AG08396 (cell line): ENCODE measurements at regions not wholly inside any gene's neighbourhood (a gene's known extent, or its start where the extent isn't known, plus 50 kb on each side); places are given as distances from the start of the nearest gene placed in this dataset.

Experiments
- DNase-seq: peaks from one replicate; pipeline ENCODE4 v3.0.0; 2012; ENCODE audit warnings: low spot score, mixed read lengths

DNA sequence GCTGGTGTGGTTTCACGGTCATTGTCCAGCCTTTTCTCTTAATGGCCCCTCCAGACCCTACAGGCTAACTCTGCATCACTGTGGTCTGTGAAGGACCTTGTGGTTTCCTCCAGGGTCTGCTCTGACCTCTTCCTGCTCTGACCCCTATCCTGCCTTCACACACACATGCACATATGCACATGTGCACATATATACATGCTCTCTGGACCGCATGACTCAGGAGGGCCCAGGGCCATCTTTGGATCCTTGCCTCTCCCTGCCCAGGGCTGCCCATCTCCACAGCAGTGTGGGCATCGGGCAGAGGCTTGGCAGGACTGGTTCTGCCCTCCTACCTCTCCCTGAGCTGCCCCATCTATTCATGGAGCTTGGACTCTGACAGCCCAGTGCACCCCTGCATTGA is 510.9 kb downstream of the PTPRU start:
- no peak for DNase-seq

DNA sequence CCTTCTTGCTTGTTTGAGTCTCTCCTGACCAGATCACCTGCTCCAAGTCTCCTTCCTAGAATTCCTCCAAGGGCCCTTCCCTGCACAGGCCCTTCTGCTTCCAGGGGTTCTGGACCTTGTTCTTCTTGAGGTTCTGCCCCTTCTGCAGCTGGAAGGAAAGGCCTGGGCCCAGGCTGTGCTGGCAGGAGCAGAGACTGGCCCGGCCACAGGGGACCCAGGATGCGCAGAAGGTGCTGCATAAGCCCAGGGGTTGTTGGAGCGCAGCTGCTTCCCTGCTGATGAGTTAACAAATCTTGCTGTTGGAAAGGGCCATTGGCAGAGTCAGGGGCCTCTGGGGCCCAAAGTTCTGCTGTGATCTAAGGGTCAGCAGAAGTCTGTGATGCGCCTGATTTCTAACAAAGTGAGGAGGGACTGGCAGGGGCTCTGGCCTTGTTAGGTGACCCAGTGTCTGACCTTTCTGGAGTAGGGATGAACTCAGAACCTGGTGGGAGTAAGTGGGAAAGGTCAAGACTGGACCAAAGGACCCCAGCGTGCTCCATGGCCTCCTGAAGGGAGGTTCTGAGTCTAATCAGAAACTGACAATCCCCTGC is 509.8 kb downstream of the PTPRU start:
- no peak for DNase-seq

DNA sequence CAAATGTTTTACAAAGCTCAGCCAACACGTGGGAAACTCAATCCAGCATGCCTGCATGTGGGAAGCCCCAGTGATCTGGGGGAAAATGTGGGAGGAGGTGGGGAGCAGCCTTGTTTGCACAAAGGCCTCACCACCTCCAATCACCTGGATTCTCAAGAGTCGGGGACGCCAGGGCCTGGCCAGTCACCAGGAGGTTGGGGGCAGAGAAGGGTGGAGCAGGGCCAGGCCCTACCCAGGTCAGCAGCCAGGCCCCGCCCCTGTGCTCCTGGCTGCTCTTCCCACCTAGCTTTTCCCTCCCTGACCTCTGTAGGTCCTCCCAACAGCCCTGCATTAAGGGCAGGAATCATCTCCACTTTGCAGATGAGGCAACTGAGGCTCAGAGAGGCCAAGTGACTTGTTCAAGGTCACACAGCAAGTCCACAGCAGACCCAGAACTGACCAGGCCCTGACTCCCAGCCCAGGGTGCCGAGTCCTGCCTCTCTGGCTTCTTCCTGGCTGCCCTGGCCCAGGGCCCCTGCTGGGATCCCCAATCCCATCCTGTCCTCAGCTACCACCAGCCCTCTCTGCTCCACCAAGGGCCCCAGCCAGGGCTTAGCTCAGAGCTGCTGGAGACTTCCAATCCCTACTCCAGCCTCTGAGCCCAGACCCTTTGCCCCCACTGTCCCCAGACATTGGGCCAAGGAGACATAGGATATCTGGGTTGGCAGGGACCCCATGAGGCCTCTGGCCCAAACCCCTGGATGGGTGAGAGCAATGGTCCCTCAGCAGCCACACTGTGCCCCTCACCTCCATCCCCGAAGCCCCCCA is 508.6 kb downstream of the PTPRU start:
- DNase-seq: no peak

DNA sequence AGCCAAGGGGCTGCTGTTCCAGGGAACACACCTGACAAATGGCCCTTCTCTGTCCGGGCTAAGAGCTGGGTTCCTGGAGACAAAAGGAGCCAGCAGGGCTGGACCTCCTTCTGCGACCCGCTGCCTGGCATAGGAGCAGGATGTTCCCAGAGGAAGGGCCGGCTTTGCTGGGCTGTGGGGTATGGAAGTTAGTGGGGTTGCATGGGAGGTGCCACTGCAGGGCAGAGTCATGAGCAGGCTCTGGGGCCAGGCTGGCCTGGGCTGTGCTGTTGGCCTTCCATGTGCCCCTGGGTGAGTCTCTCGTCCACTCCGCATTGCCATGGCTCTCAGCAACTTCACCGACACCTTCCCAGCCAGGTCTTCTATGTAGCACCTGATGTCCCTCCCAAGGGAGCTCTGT is 507.6 kb downstream of the PTPRU start:
- DNase-seq: no peak

DNA sequence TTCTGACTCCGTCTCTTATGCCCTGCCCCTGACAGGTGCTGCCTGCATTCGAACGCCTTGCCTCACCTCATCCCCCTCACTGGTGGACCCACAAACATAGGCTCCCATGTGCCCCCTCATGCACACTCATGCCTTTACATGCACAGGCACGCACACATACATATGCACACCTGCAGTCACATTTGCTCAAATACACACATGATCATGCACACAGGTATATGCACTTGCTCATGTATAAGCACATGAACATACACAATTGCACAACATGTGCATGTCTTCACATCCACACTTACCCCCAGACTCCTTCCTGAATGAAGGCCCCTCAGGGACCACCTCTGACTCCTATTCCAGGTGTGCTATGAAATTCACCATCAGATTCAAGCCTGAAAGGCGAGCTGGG is 506.9 kb downstream of the PTPRU start:
- no peak for DNase-seq

DNA sequence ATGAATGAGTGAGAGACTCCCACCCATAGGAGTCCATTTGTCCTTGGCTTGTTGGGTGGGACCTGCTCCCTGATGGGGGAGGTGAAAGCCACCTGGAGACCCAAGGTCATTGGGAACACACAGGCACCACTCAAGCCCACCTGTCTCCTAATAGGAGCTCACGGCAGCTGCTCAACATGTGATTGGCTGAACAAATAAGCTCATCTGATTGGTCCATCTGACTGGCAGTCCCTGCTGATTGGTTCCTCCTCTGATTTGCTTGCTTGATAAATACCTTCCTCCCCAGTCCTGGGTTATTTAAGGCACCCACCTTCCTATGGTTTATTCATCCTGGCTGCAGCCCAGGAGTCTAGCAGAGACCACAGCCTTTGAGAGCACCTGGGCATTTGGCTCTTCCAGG is 502.9 kb downstream of the PTPRU start:
- no peak for DNase-seq

DNA sequence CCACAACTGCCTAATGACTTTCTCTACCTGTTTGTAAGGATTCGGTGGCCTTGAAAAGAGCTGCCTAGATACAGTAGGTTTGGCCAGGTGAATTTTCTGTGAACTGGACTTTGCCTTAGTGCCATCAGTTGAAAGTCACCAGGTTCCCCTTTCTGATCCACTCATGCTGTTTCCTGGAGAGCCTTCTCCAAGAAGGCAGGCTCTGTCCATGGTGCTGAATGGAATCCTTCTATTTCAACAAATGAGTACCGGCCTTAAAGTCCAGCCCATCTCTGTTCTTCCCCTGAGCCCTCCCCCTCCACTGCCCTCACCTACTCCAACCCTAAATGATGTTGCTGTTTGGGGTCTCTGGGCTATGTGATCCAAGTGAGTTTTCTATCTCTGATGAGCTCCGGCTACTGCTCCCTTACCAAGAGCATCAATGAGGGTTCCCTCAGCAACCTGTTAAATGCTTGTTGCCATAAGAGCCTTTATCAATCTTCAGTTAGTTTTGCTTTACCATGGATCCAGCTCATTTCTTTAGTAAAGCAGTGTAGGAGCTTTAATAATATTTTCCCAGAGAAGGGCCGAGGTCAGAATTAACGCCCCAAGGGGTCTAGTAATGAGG is 500.4 kb downstream of the PTPRU start:
- peak; percentile 63 for DNase-seq

DNA sequence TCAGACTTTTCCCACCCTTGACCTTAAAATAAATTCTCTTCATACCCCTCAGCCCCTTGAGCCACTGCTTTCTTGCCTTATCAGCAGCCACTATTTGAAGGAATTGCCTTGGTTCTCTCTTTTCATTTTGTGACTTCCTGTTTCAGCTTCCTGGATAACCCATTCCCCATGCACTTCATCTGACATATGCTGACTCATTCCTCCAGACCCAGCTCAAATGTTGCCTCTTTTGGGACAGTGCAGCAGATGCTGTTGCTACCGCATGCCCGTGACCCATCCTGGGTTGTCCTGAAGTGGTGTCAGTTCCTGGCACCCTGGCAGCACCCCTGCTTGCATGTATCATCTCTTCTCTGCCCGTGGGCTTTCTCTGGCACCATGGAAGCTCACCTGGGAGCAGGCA is 496.1 kb downstream of the PTPRU start:
- DNase-seq: no peak

DNA sequence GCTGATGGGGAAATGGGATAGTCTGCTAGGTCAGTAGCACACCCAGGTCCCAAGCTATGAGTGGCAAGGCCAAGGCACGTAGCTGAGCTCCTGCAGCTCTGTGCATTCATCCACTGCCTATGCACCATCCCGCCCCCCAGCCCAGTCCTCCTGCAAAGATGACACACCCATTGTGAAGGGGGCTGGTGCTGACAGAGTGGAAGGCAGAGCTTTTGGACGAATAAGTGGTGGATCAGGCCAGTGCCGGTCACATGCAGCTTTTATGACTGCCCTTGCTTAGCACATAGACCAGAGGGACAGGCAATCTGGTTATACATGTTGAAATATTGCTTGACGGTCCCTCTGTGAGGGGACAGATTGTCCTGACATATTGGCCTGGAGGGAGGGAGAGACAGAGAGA is 494.3 kb downstream of the PTPRU start:
- DNase-seq: no peak

DNA sequence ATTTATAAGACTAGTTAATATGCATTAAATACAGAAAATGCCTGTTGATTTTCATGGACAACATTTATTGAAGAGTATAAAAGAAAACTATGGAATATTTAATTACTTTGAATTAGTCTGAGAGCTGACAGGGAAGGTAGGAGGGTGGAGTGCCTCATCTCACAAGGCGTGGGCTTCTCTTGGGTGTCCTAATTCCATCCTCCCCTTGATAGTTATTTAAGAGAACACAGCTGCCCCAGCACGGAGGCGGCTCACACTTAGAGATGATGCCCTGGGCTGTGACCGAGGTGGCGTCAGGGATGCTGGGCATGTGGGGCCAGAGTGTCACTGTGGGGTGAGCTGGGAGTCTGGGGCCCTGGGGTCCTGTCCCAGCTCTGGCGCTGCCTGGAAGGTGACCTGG is 493.0 kb downstream of the PTPRU start:
- DNase-seq: no peak

DNA sequence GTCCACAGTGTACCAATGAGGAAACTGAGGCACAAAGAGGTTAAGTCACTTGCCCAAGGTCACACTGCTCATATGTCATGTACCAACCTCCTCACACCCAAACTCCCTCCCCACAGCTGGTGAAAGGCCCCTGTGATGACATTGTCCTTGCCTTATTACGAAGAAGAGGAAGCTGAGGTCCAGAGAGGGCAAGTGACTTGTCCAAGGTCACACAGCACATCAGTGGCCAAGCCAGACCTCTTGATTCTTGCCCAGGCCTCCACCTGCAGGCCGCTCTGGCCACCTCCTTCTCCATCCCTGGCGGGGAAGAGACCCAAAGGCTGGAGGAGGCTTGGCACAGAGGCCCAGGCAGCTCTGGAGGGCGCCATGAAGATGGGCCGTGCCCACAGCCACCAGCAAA is 492.4 kb downstream of the PTPRU start:
- no peak for DNase-seq

DNA sequence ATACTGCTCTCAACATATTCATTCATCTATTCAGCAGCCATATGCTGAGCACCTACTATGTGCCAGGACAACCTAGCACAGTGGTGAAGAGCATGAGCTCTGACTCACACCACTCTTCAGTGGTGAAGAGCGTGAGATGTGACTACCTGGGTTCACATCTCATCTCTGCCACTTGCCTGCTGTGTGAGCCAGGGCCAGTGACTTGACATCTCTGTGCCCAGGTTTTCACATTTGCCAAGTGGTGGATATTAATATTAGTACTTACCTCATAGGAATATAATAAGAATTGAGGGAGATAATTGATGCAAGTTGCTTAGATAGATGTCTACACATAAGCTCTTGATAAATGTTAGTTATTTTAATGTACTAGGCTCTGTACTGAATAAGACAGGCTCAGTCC is 488.9 kb downstream of the PTPRU start:
- DNase-seq: no peak

DNA sequence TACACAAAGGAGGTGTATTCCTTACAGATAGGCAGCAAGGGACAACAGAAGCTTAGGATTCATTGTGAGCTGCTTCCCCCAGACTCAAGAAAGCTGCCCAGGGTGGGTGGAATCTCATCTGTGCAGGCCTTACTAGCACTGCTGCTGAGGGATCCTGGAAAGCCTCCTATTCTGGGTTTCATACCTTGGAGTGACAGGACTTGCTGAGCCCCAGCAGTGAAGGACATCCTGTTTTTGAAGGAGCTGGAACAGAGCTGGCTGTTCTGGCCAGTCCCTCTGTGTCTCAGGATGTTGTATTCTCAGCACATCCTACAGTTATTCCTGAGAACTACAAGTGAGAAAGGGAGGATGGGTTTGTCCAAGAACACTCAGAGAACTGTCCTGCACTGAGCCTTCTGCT is 486.3 kb downstream of the PTPRU start:
- DNase-seq: no peak

DNA sequence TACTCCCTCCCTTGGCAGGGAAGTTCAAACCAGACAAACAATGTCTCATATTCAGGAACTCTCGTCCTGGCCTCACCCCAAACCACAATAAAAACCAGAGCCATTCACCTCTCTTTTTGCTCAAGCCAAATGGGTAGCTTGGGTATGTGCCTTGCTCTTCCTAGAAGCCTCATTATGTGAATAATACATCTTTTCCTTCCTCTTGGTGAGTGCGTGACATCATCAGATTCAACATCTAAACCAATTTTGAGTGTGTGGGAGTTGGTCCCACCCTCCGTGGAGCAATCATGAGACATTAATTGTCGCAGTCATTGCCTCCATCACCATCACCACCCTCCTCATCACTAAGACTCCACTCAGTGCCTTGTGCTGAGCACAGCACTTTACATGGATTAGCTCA is 482.9 kb downstream of the PTPRU start:
- DNase-seq: peak; percentile 26

DNA sequence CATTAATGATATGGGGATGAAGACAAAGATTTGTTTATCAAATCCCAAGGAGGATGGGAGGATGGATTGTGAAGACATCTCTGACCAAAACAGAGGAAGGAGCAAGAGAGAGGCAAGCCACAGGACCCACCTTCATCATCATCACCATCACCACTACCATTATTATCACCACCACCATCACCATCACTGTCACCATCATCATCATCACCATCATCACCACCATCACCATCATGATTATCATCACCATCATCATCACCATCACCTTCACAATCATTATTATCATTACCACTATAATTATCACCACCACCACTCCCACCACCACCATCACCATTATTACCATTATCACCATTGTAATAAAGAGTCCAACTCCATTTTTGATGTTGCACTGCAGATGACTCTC is 482.5 kb downstream of the PTPRU start:
- no peak for DNase-seq

DNA sequence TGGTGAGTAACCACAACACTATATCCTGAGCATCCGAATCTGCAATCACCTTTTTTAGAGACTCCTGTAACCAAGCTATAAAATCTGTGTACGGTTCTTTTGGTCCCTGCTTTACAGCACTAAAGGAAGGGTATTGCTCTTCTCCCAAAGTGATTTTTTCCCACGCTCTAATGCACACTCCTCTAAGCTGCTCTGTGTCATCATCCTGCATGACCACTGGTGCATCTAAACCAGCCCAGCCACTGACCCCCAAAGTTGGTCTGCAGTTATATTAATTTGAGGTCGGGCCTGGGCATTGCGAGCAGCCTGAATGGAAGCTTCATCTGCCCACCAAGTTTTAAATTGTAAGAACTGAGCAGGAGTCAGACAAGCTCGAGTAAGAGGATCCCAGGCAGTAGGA is 480.0 kb downstream of the PTPRU start:
- DNase-seq: no peak

DNA sequence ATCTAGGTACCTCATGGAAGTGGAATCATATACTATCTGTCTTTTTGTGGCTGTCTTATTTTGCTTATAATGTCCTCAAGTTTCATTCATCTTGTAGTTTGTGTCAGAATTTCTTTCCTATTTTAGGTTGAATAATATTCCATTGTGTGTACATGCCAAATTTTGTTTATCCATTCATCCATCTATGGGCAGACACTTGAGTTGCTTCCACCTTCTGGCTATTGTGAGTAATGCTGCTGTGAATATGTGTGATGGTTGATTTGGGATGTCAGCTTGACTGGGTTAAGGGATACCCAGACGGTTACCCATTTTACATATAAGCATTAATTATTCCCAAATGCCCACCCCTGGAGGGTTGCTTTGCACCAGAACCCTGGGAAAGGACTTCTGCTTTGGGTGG is 477.5 kb downstream of the PTPRU start:
- no peak for DNase-seq

DNA sequence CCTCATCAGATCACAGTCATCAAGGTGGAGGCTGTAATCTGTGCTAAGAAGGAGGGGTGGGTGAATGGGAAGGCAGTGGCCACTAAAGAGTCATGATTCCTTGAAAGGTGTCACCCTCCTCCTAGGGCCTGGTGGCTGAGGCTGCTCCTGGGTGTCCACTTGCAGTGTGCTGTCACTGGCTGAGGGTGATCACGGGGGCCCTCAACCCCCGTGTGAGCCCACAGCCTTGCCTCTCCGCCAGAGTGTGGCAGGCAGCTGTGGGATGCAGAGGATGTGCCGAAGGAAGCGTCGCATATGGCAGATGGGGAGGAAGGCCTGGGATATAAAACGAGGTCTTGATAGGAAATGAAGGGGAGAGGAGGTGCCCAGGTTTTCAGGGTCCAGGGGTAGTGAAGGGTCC is 476.5 kb downstream of the PTPRU start:
- no peak for DNase-seq

DNA sequence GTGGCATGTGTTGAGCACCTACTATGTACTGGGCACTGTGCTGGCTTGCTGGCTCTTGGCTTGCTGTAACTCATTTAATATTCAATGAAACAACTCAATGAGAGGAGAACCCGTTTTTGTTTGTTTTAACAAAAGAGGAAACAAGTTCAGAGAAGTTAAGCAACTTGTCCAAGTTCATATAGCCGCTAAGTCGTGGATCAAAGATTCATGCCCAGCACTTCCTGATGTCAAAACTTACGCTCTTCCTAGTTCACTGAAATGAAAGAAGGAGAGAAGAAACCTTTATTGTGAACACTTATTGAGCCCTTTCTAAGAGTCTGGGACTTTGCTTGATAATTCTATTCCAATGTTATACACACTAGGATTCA is 475.9 kb downstream of the PTPRU start:
- no peak for DNase-seq

DNA sequence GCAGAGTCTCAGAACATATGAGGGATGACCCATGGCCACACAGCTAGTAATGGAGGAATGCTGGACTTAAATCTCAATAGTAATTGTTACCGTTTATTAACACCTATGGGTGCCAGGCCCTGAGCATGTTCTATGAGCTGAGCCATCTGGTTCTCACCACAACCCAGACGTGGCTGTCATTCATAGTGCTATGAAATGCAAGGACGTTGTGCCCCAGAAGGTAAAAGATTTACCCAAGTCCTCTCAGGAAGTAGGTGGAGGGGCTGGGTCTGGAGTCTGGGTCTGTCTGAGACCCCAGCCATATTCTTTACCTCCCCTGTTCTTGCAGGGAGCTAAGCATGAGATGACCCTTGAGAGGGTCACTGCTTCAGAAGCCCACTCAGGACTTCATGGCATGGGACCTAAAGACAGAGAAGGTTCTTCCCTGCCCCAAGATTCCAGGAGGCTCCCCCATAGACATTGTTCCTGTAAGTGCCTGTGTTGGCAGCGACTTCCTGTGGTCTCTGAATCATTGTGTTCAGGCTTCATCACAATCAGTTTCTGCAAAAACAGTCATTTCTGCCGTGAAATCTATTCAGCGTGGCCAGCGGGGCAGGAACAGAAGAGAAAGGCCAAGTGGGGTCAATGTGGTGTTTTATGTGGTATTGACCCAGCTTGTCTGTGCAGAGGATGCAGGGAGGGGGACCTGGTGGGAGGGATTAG is 475.4 kb downstream of the PTPRU start:
- peak; percentile 78 for DNase-seq

DNA sequence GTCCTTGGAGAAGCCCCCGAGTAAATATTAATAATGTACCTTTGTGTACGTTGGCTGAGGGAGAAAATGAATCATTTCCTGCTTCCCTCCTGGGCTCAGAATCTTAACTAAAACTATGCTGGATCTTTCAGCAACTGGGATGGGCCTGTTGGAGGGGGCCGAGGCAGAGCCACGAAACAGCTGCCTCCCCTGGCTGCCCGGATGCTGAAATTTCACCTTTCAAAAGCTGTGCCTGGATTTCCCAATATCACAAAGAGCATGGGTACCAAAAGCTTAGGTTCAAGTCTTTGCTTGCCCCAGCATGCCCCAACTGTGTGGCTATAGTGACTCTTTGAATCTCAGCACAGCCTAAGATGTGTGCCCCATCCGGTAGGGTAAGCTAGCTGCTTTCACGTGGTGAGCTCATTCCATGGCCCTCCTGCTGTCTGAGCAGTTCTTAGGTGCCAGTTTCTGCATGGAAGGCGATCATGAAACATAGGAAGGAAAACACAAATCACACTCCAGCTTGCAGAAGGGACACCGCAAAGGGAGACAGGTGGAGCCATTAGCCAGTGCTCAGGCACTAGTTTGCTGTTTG is 473.5 kb downstream of the PTPRU start:
- DNase-seq: peak; percentile 57

DNA sequence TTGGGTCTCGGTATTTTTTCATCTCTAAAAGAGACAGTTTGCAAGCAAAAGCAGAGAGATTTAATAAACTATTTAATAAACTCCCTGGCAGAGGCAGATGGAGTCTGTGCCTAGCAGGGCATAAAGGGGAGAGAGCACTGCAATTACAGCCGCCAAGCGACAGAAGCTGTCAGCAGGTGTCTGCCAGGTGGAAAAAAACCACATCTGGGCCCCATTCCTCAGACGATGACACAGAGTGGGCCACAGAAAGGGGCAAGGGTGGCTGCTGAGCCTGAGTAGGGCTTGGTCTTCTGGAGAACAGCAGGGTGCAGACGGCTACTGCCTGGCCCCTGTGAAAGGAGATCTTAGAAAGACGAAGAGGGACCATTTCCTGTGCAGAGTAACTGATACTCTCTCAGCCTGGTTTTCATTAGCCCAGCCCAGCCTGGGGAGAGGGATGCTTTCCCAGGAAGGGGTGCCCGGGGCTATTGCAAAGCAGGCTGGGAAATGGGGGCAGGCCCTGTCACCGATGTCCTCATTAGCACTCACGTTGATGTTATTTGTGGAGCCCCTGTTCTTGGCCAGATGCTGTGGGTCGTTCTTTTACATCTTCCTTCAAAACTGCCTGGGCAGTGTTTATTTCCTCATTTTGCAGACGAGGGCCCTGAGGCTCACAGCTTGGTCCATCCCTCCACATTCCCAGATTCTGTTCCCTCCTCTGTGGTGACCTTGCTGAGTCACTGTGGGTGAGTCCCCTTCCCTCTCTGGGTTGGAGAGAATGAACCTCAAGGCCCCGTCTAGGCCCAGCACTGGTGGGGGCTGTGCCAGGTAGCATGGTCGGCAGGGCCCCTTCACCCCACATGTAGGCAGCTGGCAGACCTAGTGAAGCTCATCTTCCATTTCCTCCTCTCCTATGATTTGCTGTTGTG is 472.7 kb downstream of the PTPRU start:
- DNase-seq: peak; percentile 64
